ENCODE measurements at regions not wholly inside any gene's neighbourhood (a gene's known extent, or its start where the extent isn't known, plus 50 kb on each side); places are given as distances from the start of the nearest gene placed in this dataset.

- TF ChIP-seq, protein P1, sequence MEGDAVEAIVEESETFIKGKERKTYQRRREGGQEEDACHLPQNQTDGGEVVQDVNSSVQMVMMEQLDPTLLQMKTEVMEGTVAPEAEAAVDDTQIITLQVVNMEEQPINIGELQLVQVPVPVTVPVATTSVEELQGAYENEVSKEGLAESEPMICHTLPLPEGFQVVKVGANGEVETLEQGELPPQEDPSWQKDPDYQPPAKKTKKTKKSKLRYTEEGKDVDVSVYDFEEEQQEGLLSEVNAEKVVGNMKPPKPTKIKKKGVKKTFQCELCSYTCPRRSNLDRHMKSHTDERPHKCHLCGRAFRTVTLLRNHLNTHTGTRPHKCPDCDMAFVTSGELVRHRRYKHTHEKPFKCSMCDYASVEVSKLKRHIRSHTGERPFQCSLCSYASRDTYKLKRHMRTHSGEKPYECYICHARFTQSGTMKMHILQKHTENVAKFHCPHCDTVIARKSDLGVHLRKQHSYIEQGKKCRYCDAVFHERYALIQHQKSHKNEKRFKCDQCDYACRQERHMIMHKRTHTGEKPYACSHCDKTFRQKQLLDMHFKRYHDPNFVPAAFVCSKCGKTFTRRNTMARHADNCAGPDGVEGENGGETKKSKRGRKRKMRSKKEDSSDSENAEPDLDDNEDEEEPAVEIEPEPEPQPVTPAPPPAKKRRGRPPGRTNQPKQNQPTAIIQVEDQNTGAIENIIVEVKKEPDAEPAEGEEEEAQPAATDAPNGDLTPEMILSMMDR (IDR thresholded peaks at IDR 0.05) = no peak
- TF ChIP-seq POLR2A (IDR thresholded peaks at IDR 0.05) (no peak), POLR2AphosphoS5 (IDR thresholded peaks at IDR 0.05) (no peak), EP300 (IDR thresholded peaks at IDR 0.05) (no peak)
Observed at GRCh38 chr4:13166214-13166613, 317.9 kb downstream of the RAB28 start.
